Smooth muscle cell (in vitro differentiated cells): ENCODE measurements at regions not wholly inside any gene's neighbourhood (a gene's known extent, or its start where the extent isn't known, plus 50 kb on each side); places are given as distances from the start of the nearest gene placed in this dataset.
A peak's percentile ranks its signal among the peaks of the same experiment; 100 is the strongest.

Experiments used
- DNase-seq: peaks from one replicate; lab custom pipeline; 2025; ENCODE audit not compliant: unreplicated experiment; lab: John Stamatoyannopoulos, UW
- H2AFZ ChIP-seq: fragments of 200-600 bp; sonication (generic); 2 replicates; pipeline ENCODE4 v1.6.0; 2016; ENCODE audit warnings: antibody characterized with exemption, low read depth, mild to moderate bottlenecking
- H3F3A ChIP-seq: fragments of 200-600 bp; sonication (generic); 2 replicates; pipeline ENCODE4 v1.6.0; 2017; ENCODE audit warnings: antibody characterized with exemption, low read depth
- H3K27ac ChIP-seq: fragments of 200-600 bp; sonication (generic); 2 replicates; pipeline ENCODE4 v1.5.1; 2016; ENCODE audit warnings: low read depth, mild to moderate bottlenecking
- H3K27me3 ChIP-seq: fragments of 200-600 bp; sonication (generic); 2 replicates; pipeline ENCODE4 v1.6.1; 2016; ENCODE audit warnings: low read depth, mild to moderate bottlenecking
- H3K36me3 ChIP-seq: fragments of 200-600 bp; sonication (generic); 2 replicates; pipeline ENCODE4 v1.5.1; 2016; ENCODE audit warnings: low read depth
- H3K4me1 ChIP-seq: fragments of 200-600 bp; sonication (generic); 2 replicates; pipeline ENCODE4 v1.5.1; 2016; ENCODE audit warnings: low read depth
- H3K4me2 ChIP-seq: fragments of 200-600 bp; sonication (generic); 2 replicates; pipeline ENCODE4 v1.6.0; 2016; ENCODE audit warnings: mild to moderate bottlenecking
- H3K4me3 ChIP-seq: fragments of 200-600 bp; sonication (generic); 2 replicates; pipeline ENCODE4 v1.5.1; 2016; ENCODE audit warnings: mild to moderate bottlenecking
- H3K79me2 ChIP-seq: fragments of 200-600 bp; sonication (generic); 2 replicates; pipeline ENCODE4 v1.6.0; 2016; ENCODE audit warnings: low read depth, mild to moderate bottlenecking
- H3K9ac ChIP-seq: fragments of 200-600 bp; sonication (generic); 2 replicates; pipeline ENCODE4 v1.6.0; 2016; ENCODE audit warnings: low read depth
- H3K9me3 ChIP-seq: fragments of 200-600 bp; sonication (generic); replicated peaks from 2 replicates; pipeline ENCODE4 v1.5.1; 2016; ENCODE audit warnings: low read depth
- H4K20me1 ChIP-seq: fragments of 200-600 bp; sonication (generic); 2 replicates; pipeline ENCODE4 v1.6.0; 2016; ENCODE audit warnings: low read depth
- WGBS: methylation state at CpG from one replicate; pipeline ENCODE4 v1.1.7; 2016; ENCODE audit warnings: low lambda C conversion rate; 5-methylcytosine and 5-hydroxymethylcytosine counted together
- TF ChIP-seq, protein P1 (sequence below): fragments of 200-600 bp; sonication (generic); IDR thresholded peaks from 2 replicates; pipeline ENCODE4 v1.5.1; 2017; ENCODE audit warnings: borderline replicate concordance, mild to moderate bottlenecking, antibody characterized with exemption; ENCODE audit not compliant: insufficient read depth, poor library complexity, severe bottlenecking

DNA sequence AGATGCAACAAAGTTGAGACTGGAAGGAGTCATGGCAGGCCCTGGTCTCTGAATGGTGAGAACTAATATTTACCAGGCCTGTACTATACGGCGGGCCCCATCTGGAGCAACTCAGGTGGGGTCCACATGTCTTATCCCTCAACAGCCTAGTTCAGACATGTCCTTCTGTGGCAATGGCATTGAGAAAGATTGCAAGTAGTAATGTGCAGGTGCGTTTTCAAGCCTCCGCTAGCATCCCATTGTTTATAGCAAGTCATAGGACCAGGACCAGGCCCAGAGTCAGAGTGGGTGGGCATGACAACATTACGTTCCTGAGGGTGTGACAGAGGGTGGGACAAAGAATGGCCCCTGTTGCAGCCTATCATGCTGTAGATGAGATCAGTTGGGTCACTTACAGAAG is 541.1 kb downstream of the EFNB2 start:
- TF ChIP-seq, protein P1, sequence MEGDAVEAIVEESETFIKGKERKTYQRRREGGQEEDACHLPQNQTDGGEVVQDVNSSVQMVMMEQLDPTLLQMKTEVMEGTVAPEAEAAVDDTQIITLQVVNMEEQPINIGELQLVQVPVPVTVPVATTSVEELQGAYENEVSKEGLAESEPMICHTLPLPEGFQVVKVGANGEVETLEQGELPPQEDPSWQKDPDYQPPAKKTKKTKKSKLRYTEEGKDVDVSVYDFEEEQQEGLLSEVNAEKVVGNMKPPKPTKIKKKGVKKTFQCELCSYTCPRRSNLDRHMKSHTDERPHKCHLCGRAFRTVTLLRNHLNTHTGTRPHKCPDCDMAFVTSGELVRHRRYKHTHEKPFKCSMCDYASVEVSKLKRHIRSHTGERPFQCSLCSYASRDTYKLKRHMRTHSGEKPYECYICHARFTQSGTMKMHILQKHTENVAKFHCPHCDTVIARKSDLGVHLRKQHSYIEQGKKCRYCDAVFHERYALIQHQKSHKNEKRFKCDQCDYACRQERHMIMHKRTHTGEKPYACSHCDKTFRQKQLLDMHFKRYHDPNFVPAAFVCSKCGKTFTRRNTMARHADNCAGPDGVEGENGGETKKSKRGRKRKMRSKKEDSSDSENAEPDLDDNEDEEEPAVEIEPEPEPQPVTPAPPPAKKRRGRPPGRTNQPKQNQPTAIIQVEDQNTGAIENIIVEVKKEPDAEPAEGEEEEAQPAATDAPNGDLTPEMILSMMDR, result no peak
- no peak overlapping the region for H3K4me2 ChIP-seq
- H2AFZ ChIP-seq, result no peak overlapping the region
- H3F3A ChIP-seq, result no peaks in the 10 kb centered on the region
- H3K36me3 ChIP-seq, result no peaks in the 10 kb centered on the region
- no peak for DNase-seq
- H3K9me3 ChIP-seq, result no peaks in the 10 kb centered on the region
- no peaks in the 10 kb centered on the region for H3K79me2 ChIP-seq
- no peak overlapping the region for H3K27ac ChIP-seq
- H3K27me3 ChIP-seq, result no peaks in the 10 kb centered on the region
- H4K20me1 ChIP-seq, result no peaks in the 10 kb centered on the region
- H3K9ac ChIP-seq, result no peak overlapping the region
- no peaks in the 10 kb centered on the region for H3K4me1 ChIP-seq
- WGBS, result 92% methylated on average over 5 of the region's 5 CpGs
- H3K4me3 ChIP-seq, result no peak overlapping the region

DNA sequence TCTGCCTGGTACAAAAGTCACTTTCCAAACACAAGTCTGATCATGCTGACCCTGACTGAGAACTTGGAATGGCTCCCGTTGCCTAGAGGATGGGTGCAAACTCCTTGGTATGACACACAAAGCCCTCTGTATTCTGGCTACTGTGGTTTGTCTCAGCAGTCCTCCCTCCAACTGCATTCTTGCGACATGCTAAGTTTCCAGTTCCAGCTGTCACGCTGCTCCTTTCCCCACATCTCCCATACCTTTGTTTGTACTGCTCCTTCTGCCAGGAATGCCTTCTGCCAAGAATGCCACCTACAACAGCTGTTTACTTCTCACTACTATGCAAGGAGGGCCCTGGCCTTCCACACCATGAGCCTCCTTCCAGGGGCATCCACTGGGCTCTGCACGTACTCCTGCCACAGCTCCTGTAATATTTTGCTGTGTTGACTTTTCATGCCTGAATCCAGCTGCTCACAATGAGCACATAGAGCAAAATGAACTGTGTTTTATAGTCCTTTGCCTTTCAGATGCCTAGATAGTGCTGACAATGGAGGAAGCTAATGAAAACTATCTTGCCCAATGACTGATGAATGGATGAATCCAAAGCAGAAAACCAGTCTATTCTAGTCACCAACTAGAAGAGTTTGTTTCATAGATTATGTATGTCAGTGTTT is 543.7 kb downstream of the EFNB2 start:
- no peak overlapping the region for H2AFZ ChIP-seq

DNA sequence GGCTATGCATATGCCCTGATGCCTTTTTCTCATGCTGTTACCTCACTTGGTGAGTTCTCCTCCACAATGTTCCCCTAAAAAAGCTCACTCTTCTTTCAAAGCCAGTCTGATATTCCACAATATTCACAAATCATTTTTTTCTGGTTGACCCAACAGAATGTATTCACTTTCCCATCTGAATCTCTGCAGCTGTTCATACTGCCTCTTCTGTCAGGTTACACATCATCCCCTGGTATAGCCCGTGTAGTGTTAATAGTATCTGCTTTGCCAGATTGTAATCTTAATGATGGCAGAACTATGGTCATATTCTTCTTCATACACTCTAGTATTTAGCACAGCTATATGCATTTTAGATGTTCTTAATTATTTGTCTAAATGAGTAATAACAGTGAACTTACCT is 544.3 kb downstream of the EFNB2 start:
- H2AFZ ChIP-seq, result no peak overlapping the region
- H3K27ac ChIP-seq, result peak overlapping the region; percentile 60
- H3K27me3 ChIP-seq, result no peaks in the 10 kb centered on the region
- TF ChIP-seq, protein P1, result no peak
- H3K79me2 ChIP-seq, result no peaks in the 10 kb centered on the region
- H3K4me1 ChIP-seq, result no peaks in the 10 kb centered on the region
- H3F3A ChIP-seq, result no peaks in the 10 kb centered on the region
- H4K20me1 ChIP-seq, result no peaks in the 10 kb centered on the region
- H3K9me3 ChIP-seq, result no peaks in the 10 kb centered on the region
- no peaks in the 10 kb centered on the region for H3K36me3 ChIP-seq
- DNase-seq, result no peak
- H3K4me3 ChIP-seq, result no peak overlapping the region
- no peak overlapping the region for H3K4me2 ChIP-seq
- 74% methylated on average over 1 of the region's 1 CpG for WGBS
- H3K9ac ChIP-seq, result no peak overlapping the region

More for the DNA sequence above, 543.7 kb downstream of the EFNB2 start:
- Histone ChIP-seq H4K20me1 (no peaks in the 10 kb centered on the region), H3K4me2 (no peak overlapping the region), H3K27me3 (no peaks in the 10 kb centered on the region), H3K9me3 (no peaks in the 10 kb centered on the region), H3K9ac (no peak overlapping the region), H3K4me1 (no peaks in the 10 kb centered on the region), H3F3A (no peaks in the 10 kb centered on the region), H3K79me2 (no peaks in the 10 kb centered on the region), H3K27ac (peak overlapping the region; percentile 60), H3K4me3 (no peak overlapping the region), H3K36me3 (no peaks in the 10 kb centered on the region)
- 44% methylated on average over 4 of the region's 4 CpGs for WGBS
- TF ChIP-seq, protein P1, result no peak
- no peak for DNase-seq
